ENCODE measurements at regions not wholly inside any gene's neighbourhood (a gene's known extent, or its start where the extent isn't known, plus 50 kb on each side); places are given as distances from the start of the nearest gene placed in this dataset.

GRCh38 chr4:11719879-11720278 lies 291.2 kb upstream of the HS3ST1 start:
- Histone ChIP-seq H4K20me1 (ENCODE audit: insufficient read depth) (no peaks in the 10 kb centered on the region), H3K27ac (no peak overlapping the region), H3K79me2 (ENCODE audit: insufficient read depth, low read depth) (no peaks in the 10 kb centered on the region), H3K9ac (no peak overlapping the region), H3K36me3 (ENCODE audit: insufficient read depth) (no peaks in the 10 kb centered on the region), H3K4me2 (no peak overlapping the region), H3K4me3 (IDR thresholded peaks at IDR 0.05; ENCODE audit: insufficient read depth, low read depth, low read length) (no peak overlapping the region), H3K27me3 (ENCODE audit: insufficient read depth, low read depth) (no peaks in the 10 kb centered on the region), H2AFZ (ENCODE audit: low read depth) (no peak overlapping the region), H3K4me1 (ENCODE audit: low read depth, poor library complexity, severe bottlenecking) (no peaks in the 10 kb centered on the region)
- no peak for TF ChIP-seq CTCF (conservative IDR thresholded peaks at IDR 0.05; ENCODE audit: low read depth, low read length)

- Histone ChIP-seq H3K4me2 (no peak overlapping the region), H3K27ac (no peak overlapping the region), H3K4me3 (IDR thresholded peaks at IDR 0.05; ENCODE audit: insufficient read depth, low read depth, low read length) (no peak overlapping the region), H3K79me2 (ENCODE audit: insufficient read depth, low read depth) (no peaks in the 10 kb centered on the region), H3K36me3 (ENCODE audit: insufficient read depth) (no peaks in the 10 kb centered on the region), H3K4me1 (ENCODE audit: low read depth, poor library complexity, severe bottlenecking) (no peaks in the 10 kb centered on the region), H2AFZ (ENCODE audit: low read depth) (no peak overlapping the region), H3K27me3 (ENCODE audit: insufficient read depth, low read depth) (no peaks in the 10 kb centered on the region), H3K9ac (no peak overlapping the region), H4K20me1 (ENCODE audit: insufficient read depth) (no peaks in the 10 kb centered on the region)
- TF ChIP-seq CTCF (conservative IDR thresholded peaks at IDR 0.05; ENCODE audit: low read depth, low read length): no peak
Observed at GRCh38 chr4:11715753-11716521, 287.2 kb upstream of the HS3ST1 start.

GRCh38 chr4:11710453-11711093 lies 281.9 kb upstream of the HS3ST1 start:
- Histone ChIP-seq H3K79me2 (ENCODE audit: insufficient read depth, low read depth) (no peaks in the 10 kb centered on the region), H4K20me1 (ENCODE audit: insufficient read depth) (no peaks in the 10 kb centered on the region), H3K27me3 (ENCODE audit: insufficient read depth, low read depth) (no peaks in the 10 kb centered on the region), H3K9ac (no peak overlapping the region), H2AFZ (ENCODE audit: low read depth) (no peak overlapping the region), H3K36me3 (ENCODE audit: insufficient read depth) (no peaks in the 10 kb centered on the region), H3K4me1 (ENCODE audit: low read depth, poor library complexity, severe bottlenecking) (no peaks in the 10 kb centered on the region), H3K27ac (no peak overlapping the region), H3K4me2 (no peak overlapping the region), H3K4me3 (IDR thresholded peaks at IDR 0.05; ENCODE audit: insufficient read depth, low read depth, low read length) (no peak overlapping the region)
- TF ChIP-seq CTCF (conservative IDR thresholded peaks at IDR 0.05; ENCODE audit: low read depth, low read length): no peak

GRCh38 chr4:11704186-11704830 lies 275.6 kb upstream of the HS3ST1 start:
- Histone ChIP-seq H3K27ac (no peak overlapping the region), H2AFZ (ENCODE audit: low read depth) (no peak overlapping the region), H3K9ac (no peak overlapping the region), H3K79me2 (ENCODE audit: insufficient read depth, low read depth) (no peaks in the 10 kb centered on the region), H4K20me1 (ENCODE audit: insufficient read depth) (no peaks in the 10 kb centered on the region), H3K27me3 (ENCODE audit: insufficient read depth, low read depth) (no peaks in the 10 kb centered on the region), H3K36me3 (ENCODE audit: insufficient read depth) (no peaks in the 10 kb centered on the region), H3K4me3 (IDR thresholded peaks at IDR 0.05; ENCODE audit: insufficient read depth, low read depth, low read length) (no peak overlapping the region), H3K4me1 (ENCODE audit: low read depth, poor library complexity, severe bottlenecking) (no peaks in the 10 kb centered on the region), H3K4me2 (no peak overlapping the region)
- TF ChIP-seq CTCF (conservative IDR thresholded peaks at IDR 0.05; ENCODE audit: low read depth, low read length): no peak

Measured in KMS-11 (cell line).